GM21786 (cell line): ENCODE measurements at regions not wholly inside any gene's neighbourhood (a gene's known extent, or its start where the extent isn't known, plus 50 kb on each side); places are given as distances from the start of the nearest gene placed in this dataset.
"Not testable (repeated sequence)": the region's sequence is repeated elsewhere in the genome, so short reads cannot be mapped to it uniquely, and the experiment has no call there.

Experiments used
- ATAC-seq: cut with Tn5 transposase; IDR thresholded peaks from one replicate; pipeline ENCODE4 v1.9.1; 2021; ENCODE audit not compliant: unreplicated experiment

DNA sequence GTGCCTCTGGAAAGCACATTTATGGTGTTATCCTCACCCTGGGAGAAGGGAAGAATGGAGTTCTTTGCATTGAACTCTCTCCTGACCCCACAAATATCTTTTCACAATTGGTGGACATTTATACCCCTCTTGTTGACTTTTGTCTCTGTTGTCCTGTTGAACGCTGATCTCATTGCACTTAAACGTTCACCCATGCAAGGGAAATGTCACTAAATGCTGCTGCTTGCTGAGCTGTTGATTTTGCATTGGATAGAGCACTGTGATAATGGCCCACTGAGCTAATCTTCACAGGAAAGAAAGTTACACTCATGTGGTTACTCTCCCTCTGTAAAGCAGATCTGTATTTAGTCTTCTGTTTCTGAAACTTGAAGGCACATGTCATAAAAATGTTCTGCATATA lies 133.4 kb downstream of the FZD1 start:
- no peak for ATAC-seq

DNA sequence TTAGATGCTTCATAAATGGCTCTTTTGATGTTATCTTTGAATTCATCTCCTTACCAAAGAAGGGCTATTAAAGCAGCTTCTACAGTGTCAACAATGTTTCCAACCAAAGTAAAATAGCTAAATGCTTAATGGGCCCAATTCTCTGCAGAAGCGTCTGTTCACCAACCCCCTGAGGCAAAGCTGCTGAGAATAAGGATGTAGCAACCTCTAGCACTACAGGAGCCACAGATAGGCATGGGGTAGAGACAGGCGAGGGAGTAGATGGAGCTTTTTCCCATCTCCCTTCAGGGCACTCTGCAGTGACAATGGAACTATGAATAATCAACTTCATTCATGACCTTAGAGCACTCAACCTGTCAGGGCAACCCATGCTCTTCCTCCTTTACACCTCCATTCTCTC lies 134.1 kb downstream of the FZD1 start:
- no peak for ATAC-seq

GRCh38 chr7:91405092-91405788 lies 141.0 kb downstream of the FZD1 start:
- no peak for ATAC-seq

DNA sequence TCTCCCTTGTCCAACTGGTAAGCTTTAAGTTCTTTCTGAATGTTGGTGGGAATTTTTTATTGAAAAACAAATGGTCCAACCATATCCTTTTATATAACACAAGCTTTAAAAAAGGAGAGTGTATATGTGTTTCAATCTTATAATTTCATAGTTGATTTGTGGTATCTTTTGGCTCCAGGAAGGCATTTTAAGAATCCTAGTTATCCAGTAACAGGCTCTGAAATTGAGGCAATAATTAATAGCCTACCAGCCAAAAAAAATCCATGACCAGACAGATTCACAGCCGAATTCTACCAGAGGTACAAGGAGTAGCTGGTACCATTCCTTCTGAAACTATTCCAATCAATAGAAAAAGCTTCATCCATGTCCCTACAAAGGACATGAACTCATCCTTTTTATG lies 141.6 kb downstream of the FZD1 start:
- not testable (repeated sequence) for ATAC-seq

- ATAC-seq = no peak
These were observed 143.7 kb downstream of the FZD1 start for GRCh38 chr7:91407942-91408341.

DNA sequence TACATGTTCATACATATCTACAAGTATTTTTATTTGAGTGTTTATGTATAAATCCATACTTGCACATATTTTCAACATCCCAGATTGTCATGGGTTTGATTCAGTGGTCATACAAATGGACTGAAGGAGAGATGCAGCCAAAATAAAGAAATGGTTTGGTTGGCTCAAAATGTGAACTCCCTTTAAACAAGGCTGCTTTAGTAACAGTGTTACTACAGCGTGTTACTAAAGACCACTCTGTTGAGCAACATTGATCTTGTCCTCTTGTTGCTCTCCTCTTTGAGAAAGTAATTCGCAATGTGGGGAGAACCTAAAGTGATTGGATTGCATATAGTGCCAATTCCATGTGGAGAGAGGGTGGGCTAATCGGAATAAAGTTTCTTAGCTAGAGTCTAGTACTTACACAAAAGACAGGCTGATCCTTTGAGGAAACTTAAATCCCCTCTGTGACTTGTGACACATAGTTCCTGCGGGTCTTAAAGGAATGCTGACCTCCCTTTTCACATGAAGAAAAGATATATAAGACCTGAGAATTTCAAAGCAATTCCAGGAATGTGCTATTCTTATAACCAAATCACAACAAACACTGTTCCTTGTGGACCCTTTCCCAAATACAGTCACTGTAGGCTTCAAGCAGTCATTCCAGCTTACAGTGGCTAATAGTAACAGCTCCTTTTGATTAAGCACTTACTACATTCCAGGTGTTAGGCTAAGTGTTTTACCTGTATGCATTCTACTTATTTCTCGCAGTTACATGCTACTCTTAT lies 144.3 kb downstream of the FZD1 start:
- no peak for ATAC-seq

DNA sequence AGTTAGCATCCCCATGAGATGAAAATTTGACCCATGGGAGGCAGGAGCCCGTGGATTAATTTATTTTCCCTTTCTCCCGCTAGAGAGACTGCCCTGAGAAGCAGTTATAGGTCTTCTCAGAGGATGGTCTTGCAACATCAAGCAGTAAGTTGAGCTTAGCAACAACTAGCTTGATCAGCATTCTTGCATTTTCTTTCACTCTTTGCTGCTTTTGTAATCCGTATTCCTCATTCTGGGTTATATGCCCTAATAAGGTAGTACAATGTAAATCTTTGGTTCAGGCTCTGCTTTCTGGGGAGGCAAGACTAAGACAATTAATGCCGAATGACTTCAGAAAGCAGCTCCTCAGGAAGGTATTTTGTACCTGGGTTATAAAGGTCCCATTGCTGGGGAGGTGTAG lies 146.8 kb downstream of the FZD1 start:
- ATAC-seq = no peak

- no peak for ATAC-seq
These were observed 148.1 kb downstream of the FZD1 start for GRCh38 chr7:91412298-91412697.

DNA sequence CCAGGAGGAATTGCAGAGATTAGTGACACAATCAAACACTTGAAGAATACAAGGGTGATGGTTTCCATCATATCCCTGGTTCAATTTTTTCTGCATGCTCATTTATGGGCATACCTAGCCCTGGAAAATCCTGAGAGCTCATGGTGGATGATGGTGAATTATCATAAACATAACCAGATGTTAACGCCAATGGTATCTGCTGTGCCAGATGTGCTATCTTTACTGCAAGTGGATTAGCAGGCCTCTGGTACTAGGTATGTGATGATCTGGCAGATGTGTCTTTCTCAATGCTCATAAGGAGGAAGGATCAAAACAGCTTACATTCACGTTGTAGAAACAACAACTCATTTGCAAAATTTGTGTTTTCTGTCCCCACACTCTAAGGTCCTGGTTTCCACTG lies 150.5 kb downstream of the FZD1 start:
- ATAC-seq = no peak

DNA sequence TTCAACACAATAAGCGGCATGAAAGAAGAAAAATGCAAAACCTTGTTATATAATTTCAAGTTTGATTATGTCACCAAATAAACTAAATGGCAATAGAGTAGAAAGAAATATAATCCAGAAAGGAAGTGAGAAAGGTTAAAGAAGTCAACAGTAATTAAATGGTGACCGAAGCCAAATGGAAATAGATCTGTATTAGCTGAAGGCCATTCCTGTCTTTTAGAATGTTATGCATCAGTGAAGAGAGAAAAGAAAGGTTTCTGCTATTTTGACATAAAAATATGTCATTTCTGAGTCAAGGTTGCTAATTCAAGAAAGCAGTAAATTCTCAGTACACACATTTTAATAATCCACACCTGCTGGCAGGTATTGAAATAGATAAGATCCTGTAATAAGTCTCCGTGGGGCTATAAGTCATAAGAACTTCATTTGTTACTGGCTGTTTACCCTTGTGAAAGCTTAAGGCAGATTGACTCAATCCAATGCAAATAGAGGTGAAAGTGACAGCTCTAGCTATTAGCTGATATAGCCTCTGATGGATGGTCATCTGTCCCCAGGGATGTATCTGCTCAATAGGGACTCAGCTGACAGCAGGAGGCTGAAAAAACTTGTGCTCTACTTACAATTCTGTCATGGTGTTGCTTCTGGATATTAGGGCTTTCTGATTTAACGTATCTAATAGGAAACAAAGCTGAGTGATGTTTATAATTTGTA lies 152.1 kb downstream of the FZD1 start:
- ATAC-seq = no peak

GRCh38 chr7:91420606-91421005 lies 156.4 kb downstream of the FZD1 start:
- no peak for ATAC-seq

DNA sequence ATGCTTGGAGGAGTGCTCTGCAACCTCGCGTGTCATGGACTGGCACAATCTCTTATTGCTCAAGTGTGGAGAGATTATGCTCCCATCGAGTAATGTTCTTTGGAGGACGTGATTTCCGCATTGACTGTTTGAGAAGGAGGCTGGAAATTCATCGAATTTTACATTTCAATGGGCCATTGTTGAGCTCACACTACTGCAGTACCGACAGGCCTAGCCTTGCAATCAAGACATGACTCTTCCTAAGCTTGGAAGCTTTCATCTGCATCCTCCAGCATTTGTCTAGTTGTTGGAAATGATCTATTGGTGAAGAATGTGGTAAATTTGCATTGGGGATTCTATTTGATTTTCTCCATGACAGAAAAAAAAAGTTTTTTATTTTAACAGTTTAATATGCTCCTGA lies 156.8 kb downstream of the FZD1 start:
- no peak for ATAC-seq

DNA sequence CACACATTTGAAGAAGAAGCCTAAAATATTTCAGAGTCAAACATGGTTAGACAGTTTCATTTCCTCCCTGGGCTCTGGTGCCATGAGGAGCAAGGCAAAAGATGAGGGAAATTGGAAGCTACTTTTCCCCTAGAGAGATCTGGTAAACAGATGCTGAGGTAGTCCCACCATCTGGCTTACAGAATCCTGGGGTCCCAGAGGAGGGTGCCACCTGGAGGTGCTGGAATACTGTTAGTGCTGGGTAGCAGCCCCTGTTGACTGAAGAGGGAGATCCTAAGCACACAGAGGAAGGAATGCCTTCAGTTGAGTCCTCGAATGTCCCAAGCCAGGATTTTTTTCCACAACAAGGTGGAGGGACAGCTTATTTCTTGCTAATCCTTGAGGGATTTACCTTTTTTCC lies 160.1 kb downstream of the FZD1 start:
- ATAC-seq = no peak

DNA sequence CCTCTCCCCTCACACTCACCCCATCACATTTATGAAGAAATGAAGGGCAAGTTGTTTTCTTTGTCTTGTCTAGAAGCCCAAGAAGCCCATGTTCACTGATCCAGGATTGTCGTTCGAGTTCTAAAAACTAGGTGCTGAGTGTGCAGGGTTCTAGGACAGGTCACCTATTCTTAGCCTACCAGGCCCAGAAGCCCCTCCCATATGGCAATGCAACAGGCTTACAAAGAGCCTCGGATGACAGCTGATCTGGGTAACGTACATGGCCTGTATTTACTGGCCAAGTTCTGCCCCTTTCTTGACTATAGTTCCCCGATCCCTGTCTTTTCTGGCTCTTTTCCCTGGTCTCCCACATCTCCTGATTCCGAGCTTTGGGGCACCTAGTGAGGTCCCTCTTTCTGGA lies 160.9 kb downstream of the FZD1 start:
- ATAC-seq = no peak

DNA sequence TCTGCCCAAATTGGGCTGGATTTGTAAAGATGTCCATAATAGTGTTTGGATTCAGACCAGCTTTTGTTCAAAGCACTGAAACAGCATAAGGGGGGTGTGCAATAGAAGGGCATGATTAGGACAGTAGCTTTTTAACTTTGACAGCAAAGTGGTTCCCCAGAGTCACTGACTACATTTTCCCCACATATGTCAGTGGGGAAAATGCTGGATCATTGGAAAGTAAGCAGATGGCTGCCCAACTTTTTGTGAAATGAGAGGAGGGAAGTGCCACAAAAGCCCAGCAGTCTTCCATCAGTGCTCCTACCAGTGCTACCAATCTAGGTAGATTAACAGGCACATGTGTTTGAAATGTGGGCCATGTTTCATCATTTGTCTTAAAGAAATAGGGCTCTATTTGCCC lies 162.8 kb downstream of the FZD1 start:
- ATAC-seq = no peak

DNA sequence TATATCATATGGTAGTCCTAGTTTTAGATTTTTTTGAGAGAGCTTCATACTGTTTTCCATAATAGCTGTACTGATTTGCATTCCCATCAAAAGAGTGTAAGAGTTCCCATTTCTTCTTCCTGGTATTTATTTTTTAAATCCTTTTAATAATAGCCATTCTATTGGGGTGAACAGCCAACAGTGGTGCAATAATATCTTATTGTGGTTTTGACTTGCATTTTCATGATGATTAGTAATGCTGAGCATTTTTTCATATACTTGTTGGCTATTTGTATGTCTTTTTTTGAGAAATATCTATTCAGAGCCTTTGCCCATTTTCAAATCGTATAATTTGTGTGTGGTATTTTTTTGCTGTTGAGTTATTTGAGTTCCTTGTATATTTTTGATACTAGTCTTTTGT lies 167.4 kb downstream of the FZD1 start:
- ATAC-seq = no peak

- no peak for ATAC-seq
These were observed 170.6 kb downstream of the FZD1 start for GRCh38 chr7:91434836-91435235.

DNA sequence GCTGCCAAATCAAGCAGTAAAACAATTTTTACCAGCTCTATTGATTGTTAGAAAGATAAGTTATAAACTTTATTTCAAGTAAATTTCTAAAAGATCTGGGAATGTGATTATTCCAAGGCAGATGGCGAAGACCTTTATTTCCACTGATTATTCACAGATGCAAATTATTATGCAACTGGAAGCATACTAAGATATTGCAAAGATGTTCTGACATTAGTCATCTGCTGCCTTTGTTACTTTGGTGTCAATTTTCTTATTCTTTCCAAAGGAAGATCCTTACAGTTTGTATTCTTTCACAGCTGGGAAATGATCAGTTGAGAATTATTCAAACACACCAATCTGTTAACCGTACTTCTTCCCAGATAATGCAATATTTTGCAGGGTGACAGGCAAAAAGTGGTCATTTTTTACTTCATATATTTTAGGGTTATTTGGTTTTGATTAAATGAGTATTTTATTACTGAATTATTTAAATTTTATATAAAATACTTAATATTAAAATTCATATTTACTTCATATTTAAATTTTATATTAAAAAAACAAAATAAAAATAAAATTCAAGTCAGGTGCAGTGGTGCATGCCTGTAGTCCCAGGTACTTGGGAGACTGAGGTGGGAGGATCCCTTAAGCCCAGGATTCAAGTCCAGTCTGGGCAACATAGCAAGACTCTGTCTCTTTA lies 171.3 kb downstream of the FZD1 start:
- no peak for ATAC-seq

- ATAC-seq = no peak
These were observed 172.4 kb downstream of the FZD1 start for GRCh38 chr7:91436655-91437054.

DNA sequence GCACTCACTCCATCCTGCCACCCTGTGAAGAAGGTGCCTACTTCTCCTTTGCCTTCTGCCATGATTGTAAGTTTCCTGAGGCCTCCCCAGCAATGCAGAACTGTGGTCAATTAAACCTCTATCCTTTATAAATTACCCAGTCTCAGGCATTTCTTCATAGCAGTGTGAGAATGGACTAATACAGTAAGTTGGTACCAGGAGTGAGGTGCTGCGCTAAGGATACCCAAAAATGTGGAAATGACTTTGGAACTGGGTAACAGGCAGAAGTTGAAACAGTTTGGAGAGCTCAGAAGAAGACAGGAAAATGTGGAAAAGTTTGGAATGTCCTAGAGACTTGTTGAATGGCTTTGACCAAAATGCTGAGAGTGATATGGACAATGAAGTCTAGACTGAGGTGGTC lies 176.0 kb downstream of the FZD1 start:
- ATAC-seq = not testable (repeated sequence)

DNA sequence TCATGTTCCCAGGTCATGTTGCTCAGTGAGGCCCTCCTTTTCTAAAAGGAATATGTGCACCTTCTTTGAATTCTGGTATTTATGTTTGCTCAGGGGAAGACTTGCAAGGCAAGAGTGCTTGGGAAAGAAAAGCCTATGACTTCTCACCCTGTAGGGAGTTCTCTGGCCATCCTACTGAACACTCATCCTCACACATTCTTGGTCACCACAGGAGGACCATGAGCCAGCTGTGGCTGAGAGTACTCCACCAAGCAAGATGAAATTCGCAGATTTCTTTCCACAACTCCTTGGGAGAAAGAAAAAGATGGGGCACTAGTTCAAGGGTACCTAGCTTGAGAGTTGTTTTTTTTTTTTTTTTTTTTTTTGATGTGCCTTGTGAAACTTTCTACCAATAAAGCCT lies 179.6 kb downstream of the FZD1 start:
- ATAC-seq = no peak

GRCh38 chr7:91446819-91447218 lies 182.6 kb downstream of the FZD1 start:
- no peak for ATAC-seq
